HepG2 (cell line): ENCODE measurements at regions not wholly inside any gene's neighbourhood (a gene's known extent, or its start where the extent isn't known, plus 50 kb on each side); places are given as distances from the start of the nearest gene placed in this dataset.

Source experiments
- ATAC-seq: fragments of 200-7000 bp; cut with Tn5 transposase; 3 replicates; pipeline ENCODE4 v1.9.1; 2020; ENCODE audit warnings: mild to moderate bottlenecking, moderate library complexity
- BruUV-seq: library from RNA; stranded (reverse); fragments of 400-500 nt; replicated peaks from 2 replicates; lab custom pipeline; 2021; lab: Mats Ljungman, UMichigan
- CTCF ChIA-PET: fragments of 300-600 bp; formaldehyde crosslinking; extraction: SDS; loops from one replicate; lab custom pipeline; 2021; ENCODE audit warnings: low total read pairs, inconsistent platforms, low intra/inter-chr PET ratio; lab: Yijun Ruan, JAX
- POLR2A ChIA-PET: fragments of 350-600 bp; sonication (Branson Sonifier 250); formaldehyde crosslinking; loops from one replicate; lab custom pipeline; 2020; ENCODE audit warnings: antibody characterized with exemption, inconsistent platforms; lab: Yijun Ruan, JAX
- DNase-seq: peaks from one replicate; pipeline ENCODE4 v3.0.0-alpha.2; 2015; ENCODE audit warnings: low spot score
- FAIRE-seq: peaks from 3 replicates; lab custom pipeline; 2011; peaks lifted over from hg19 to GRCh38; lab: Jason Lieb, UNC
- H2AFZ ChIP-seq: one replicate; pipeline ENCODE4 v1.6.1; 2011; ENCODE audit warnings: low read length, inconsistent platforms
- H3K27ac ChIP-seq: fragments of 300-600 bp; 3 replicates; pipeline ENCODE4 v1.8.0; 2011; ENCODE audit warnings: mixed run types, mild to moderate bottlenecking, mixed read lengths, low read length, inconsistent platforms; ENCODE audit not compliant: insufficient read depth; ENCODE audit errors: extremely low read length
- H3K27me3 ChIP-seq, 2 experiments: fragments of 200-600 bp in 1 of 2; 2 replicates in 1 of 2; 3 replicates in 1 of 2; pipeline versions ENCODE4 v1.6.0 to v1.8.0; 2011; ENCODE audit warnings: low read length in 2 of 2, mild to moderate bottlenecking in 2 of 2, moderate library complexity in 2 of 2, inconsistent platforms in 1 of 2; ENCODE audit not compliant: insufficient read depth in 2 of 2, control insufficient read depth in 1 of 2
- H3K36me3 ChIP-seq, 2 experiments: fragments of 200-600 bp in 1 of 2; replicated peaks in 1 of 2; 2 replicates in 1 of 2; 3 replicates in 1 of 2; pipeline versions ENCODE4 v1.5.1 to v1.8.0; 2011; ENCODE audit warnings: low read length in 2 of 2, inconsistent platforms in 1 of 2; ENCODE audit not compliant: insufficient read depth in 2 of 2, control insufficient read depth in 1 of 2
- H3K4me1 ChIP-seq: 2 replicates; pipeline ENCODE4 v1.5.1; 2012; ENCODE audit warnings: low read length, inconsistent platforms; ENCODE audit not compliant: insufficient read depth
- H3K4me2 ChIP-seq: 2 replicates; pipeline ENCODE4 v1.6.0; 2011; ENCODE audit warnings: low read depth, low read length, inconsistent platforms
- H3K4me3 ChIP-seq, 3 experiments: fragments of 200-600 bp in 1 of 3; sonication (generic), shearing (Covaris generic) in 1 of 3; replicated peaks in 1 of 3; 2 replicates each; pipeline ENCODE4 v1.5.1; 2011 to 2016; ENCODE audit warnings: low read length in 3 of 3, inconsistent platforms in 2 of 3, low read depth in 2 of 3, mild to moderate bottlenecking in 2 of 3, control low read depth in 1 of 3, mixed read lengths in 1 of 3; ENCODE audit not compliant: insufficient read depth in 1 of 3
- H3K79me2 ChIP-seq: one replicate; pipeline ENCODE4 v1.6.1; 2011; ENCODE audit warnings: low read length, inconsistent platforms; ENCODE audit not compliant: insufficient read depth
- H3K9ac ChIP-seq: 2 replicates; pipeline ENCODE4 v1.6.0; 2011; ENCODE audit warnings: mild to moderate bottlenecking, low read depth, low read length, inconsistent platforms; ENCODE audit not compliant: insufficient read depth
- H3K9me3 ChIP-seq: 2 replicates; pipeline ENCODE4 v1.5.1; 2012; ENCODE audit warnings: mild to moderate bottlenecking, low read length
- H4K20me1 ChIP-seq: 2 replicates; pipeline ENCODE4 v1.6.0; 2011; ENCODE audit warnings: inconsistent platforms, mild to moderate bottlenecking, low read length, moderate library complexity; ENCODE audit not compliant: insufficient read depth
- MAZ ChIP-seq, 2 experiments: sonication (generic) in 1 of 2; formaldehyde crosslinking in 1 of 2; IDR thresholded peaks; 2 replicates each; pipeline versions ENCODE4 v1.5.0 to v1.6.1; 2012 to 2020; ENCODE audit warnings: low read depth in 2 of 2, mild to moderate bottlenecking in 2 of 2, borderline replicate concordance in 1 of 2, improper control_type of control experiment in 1 of 2, low read length in 1 of 2, missing genetic modification reagents in 1 of 2, moderate library complexity in 1 of 2
- NRL ChIP-seq: sonication (generic); formaldehyde crosslinking; IDR thresholded peaks from 2 replicates; pipeline ENCODE4 v1.5.0; 2020; ENCODE audit warnings: missing genetic modification reagents, mild to moderate bottlenecking, moderate library complexity, borderline replicate concordance
- PBX2 ChIP-seq: IDR thresholded peaks from 2 replicates; pipeline ENCODE4 v1.6.1; 2016; ENCODE audit warnings: control low read depth
- TAF15 ChIP-seq: fragments of 200-400 bp; formaldehyde crosslinking; IDR thresholded peaks from one replicate; pipeline ENCODE4 v1.6.1; 2018; ENCODE audit warnings: mild to moderate bottlenecking, low read depth, low read length; ENCODE audit not compliant: poor library complexity, severe bottlenecking
- ZHX1 ChIP-seq: sonication (generic); formaldehyde crosslinking; IDR thresholded peaks from 2 replicates; pipeline ENCODE4 v1.8.1; 2022; ENCODE audit warnings: low read depth, mild to moderate bottlenecking, missing genetic modification reagents
- ZNF451 ChIP-seq: sonication (generic); formaldehyde crosslinking; IDR thresholded peaks from 2 replicates; pipeline ENCODE4 v1.5.0; 2020; ENCODE audit warnings: mild to moderate bottlenecking, missing genetic modification reagents
- ZNF546 ChIP-seq: sonication (generic); formaldehyde crosslinking; conservative IDR thresholded peaks from 2 replicates; pipeline ENCODE4 v1.8.1; 2023; ENCODE audit warnings: mild to moderate bottlenecking, missing genetic modification reagents
- ZNF652 ChIP-seq: IDR thresholded peaks from 2 replicates; pipeline ENCODE4 v1.6.1; 2016; ENCODE audit warnings: low read depth, borderline replicate concordance
- ZNF891 ChIP-seq: sonication (generic); formaldehyde crosslinking; IDR thresholded peaks from 2 replicates; pipeline ENCODE4 v1.5.0; 2020; ENCODE audit warnings: mild to moderate bottlenecking, missing genetic modification reagents
- WGBS: methylation state at CpG from one replicate; pipeline ENCODE4 v1.1.6; 2017; ENCODE audit warnings: low lambda C conversion rate; 5-methylcytosine and 5-hydroxymethylcytosine counted together
- in situ Hi-C: cut with HindIII; loops from 2 replicates; pipeline ENCODE4 v1.10.0; 2017; ENCODE audit warnings: low pct_unique_long_range_greater_than_20kb; ENCODE audit not compliant: extremely low pct_ligation_motif_present
- intact Hi-C: fragments of 100-400 bp; cut with micrococcal nuclease; formaldehyde crosslinking; loops from one replicate; pipeline ENCODE4 v1.10.0; 2022; ENCODE audit not compliant: unreplicated experiment

- CTCF ChIA-PET = no interaction called here
Observed at GRCh38 chr10:21242915-21243314, 282.6 kb downstream of the SKIDA1 start.

More at GRCh38 chr10:21242915-21243314, 282.6 kb downstream of the SKIDA1 start:
- Histone ChIP-seq H3K27me3 (peaks cover 0 to 4% of the 10 kb centered on the region in 2 experiments; a peak in 1 of 5 replicates), H3K79me2 (no peaks in the 10 kb centered on the region), H3K9ac (no peak overlapping the region), H3K4me3 (no peak overlapping the region), H3K4me2 (no peak overlapping the region), H3K4me1 (no peaks in the 10 kb centered on the region), H4K20me1 (no peaks in the 10 kb centered on the region), H3K36me3 (no peaks in the 10 kb centered on the region), H3K27ac (no peak overlapping the region), H2AFZ (no peak overlapping the region), H3K9me3 (no peaks in the 10 kb centered on the region)
- BruUV-seq = no TSS peak
- intact Hi-C loops (no loop called here), in situ Hi-C loops (no loop called here)
- no peak for TF ChIP-seq MAZ (IDR thresholded peaks at IDR 0.05; ENCODE audit: borderline replicate concordance, low read depth, low read length)
- no peak for TF ChIP-seq MAZ (CRISPR knock-in tag; IDR thresholded peaks at IDR 0.05; ENCODE audit: low read depth)
- no peak for TF ChIP-seq PBX2 (CRISPR knock-in tag)
- no peak for TF ChIP-seq ZNF451 (CRISPR knock-in tag)
- TF ChIP-seq ZNF652 (CRISPR knock-in tag) = no peak
- TF ChIP-seq NRL (CRISPR knock-in tag) = no peak
- no peak for TF ChIP-seq TAF15
- TF ChIP-seq ZNF891 (CRISPR knock-in tag) = no peak
- no peak for TF ChIP-seq ZNF546
- no peak for TF ChIP-seq ZHX1 (CRISPR knock-in tag)
- 7% methylated on average over 3 of the region's 3 CpGs for WGBS
- DNase-seq (no peak), FAIRE-seq (no peak), ATAC-seq (no peak)
- POLR2A ChIA-PET = no interaction called here
